ENCODE measurements at regions not wholly inside any gene's neighbourhood (a gene's known extent, or its start where the extent isn't known, plus 50 kb on each side); places are given as distances from the start of the nearest gene placed in this dataset.

DNA sequence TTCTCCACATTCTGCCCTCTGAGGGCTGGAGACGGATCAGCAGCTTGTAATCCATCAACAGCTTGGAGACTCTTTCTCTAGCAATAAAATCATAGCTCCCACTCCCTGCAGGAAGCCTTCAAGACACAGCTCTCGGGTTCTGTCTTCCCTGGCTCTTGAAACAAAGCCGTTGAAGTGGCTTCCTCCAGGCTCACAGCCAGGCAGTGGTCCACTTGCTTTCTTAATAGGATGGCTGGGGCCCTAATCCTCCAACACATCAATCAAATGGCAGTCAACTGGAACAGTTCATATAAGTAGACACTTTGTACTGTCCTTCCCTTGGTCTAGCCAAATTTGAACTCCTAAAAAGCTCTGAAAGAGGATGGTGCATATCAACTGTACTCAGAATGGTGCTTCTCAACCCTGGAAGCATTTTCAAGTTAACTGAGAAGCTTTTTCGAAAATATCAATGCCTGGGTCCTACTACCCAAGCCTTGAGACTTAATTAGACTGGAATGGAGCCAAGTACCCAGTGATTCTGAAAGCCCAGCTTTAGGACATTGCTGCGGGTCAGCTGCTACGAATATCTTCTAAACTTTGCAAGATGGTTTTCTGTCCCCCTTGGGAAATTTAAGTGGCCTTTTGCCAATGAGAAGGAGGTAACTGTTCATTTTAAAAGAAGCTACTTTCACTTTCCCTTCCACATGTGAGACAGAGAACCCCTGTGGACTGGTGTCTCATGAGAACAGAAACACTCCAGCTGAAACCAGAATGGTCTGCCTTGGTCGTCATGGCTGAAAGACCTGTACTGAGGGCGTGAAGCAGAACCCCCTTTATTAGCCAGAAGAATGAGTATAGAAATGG, 74.7 kb downstream of the SC5D start:
- 33 to 43% methylated on average over 8 of the region's 8 CpGs for WGBS, 2 donors
- Histone ChIP-seq H3K27ac (no peak overlapping the region), H3K4me1 (peaks cover 0 to 14% (median 5%) of the 10 kb centered on the region in 4 donors), H3K27me3 (no peaks in the 10 kb centered on the region), H3K4me3 (no peak overlapping the region), H3K9me3 (no peaks in the 10 kb centered on the region), H3K36me3 (no peaks in the 10 kb centered on the region)
- TF ChIP-seq POLR2AphosphoS5 (IDR thresholded peaks at IDR 0.05), result no peak
- TF ChIP-seq POLR2A (IDR thresholded peaks at IDR 0.05), result no peak
- no peak for TF ChIP-seq EP300 (IDR thresholded peaks at IDR 0.05)
- TF ChIP-seq, protein P1, sequence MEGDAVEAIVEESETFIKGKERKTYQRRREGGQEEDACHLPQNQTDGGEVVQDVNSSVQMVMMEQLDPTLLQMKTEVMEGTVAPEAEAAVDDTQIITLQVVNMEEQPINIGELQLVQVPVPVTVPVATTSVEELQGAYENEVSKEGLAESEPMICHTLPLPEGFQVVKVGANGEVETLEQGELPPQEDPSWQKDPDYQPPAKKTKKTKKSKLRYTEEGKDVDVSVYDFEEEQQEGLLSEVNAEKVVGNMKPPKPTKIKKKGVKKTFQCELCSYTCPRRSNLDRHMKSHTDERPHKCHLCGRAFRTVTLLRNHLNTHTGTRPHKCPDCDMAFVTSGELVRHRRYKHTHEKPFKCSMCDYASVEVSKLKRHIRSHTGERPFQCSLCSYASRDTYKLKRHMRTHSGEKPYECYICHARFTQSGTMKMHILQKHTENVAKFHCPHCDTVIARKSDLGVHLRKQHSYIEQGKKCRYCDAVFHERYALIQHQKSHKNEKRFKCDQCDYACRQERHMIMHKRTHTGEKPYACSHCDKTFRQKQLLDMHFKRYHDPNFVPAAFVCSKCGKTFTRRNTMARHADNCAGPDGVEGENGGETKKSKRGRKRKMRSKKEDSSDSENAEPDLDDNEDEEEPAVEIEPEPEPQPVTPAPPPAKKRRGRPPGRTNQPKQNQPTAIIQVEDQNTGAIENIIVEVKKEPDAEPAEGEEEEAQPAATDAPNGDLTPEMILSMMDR (IDR thresholded peaks at IDR 0.05), result no peak
- no peak for DNase-seq
- peak in 1 of 2 donors; percentile 42 for ATAC-seq (ENCODE audit: low FRiP score in 2 of 2)

DNA sequence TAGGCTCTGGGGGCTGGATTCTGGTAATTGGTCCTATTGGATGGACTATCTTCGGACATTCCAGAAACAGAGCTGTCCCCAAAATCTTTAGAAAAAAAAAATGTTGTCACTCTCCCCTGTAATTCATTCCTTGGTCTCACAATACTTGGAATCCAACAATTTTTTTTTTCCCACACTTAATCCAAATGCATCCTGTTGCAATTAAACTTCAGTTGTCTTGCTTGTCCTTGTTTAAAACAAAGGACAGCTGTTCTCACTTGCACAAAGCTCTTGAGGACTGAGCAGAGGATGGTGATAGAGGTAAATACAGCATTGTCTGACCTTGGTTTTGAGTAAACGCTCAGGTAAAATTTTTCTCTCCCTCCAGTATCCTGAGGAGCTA, 75.3 kb downstream of the SC5D start:
- ATAC-seq (ENCODE audit: low FRiP score in 2 of 2), result no peak
- H3K9me3 ChIP-seq, result no peaks in the 10 kb centered on the region
- TF ChIP-seq EP300 (IDR thresholded peaks at IDR 0.05), result no peak
- TF ChIP-seq POLR2A (IDR thresholded peaks at IDR 0.05), result no peak
- TF ChIP-seq, protein P1 (IDR thresholded peaks at IDR 0.05), result no peak
- TF ChIP-seq POLR2AphosphoS5 (IDR thresholded peaks at IDR 0.05), result no peak
- no peaks in the 10 kb centered on the region for H3K27me3 ChIP-seq
- H3K4me1 ChIP-seq, result peaks cover 0 to 15% (median 5%) of the 10 kb centered on the region in 4 donors
- 66 to 69% methylated on average over 2 of the region's 2 CpGs for WGBS, 2 donors
- no peak for DNase-seq
- H3K27ac ChIP-seq, result no peak overlapping the region
- H3K36me3 ChIP-seq, result no peaks in the 10 kb centered on the region
- H3K4me3 ChIP-seq, result no peak overlapping the region

DNA sequence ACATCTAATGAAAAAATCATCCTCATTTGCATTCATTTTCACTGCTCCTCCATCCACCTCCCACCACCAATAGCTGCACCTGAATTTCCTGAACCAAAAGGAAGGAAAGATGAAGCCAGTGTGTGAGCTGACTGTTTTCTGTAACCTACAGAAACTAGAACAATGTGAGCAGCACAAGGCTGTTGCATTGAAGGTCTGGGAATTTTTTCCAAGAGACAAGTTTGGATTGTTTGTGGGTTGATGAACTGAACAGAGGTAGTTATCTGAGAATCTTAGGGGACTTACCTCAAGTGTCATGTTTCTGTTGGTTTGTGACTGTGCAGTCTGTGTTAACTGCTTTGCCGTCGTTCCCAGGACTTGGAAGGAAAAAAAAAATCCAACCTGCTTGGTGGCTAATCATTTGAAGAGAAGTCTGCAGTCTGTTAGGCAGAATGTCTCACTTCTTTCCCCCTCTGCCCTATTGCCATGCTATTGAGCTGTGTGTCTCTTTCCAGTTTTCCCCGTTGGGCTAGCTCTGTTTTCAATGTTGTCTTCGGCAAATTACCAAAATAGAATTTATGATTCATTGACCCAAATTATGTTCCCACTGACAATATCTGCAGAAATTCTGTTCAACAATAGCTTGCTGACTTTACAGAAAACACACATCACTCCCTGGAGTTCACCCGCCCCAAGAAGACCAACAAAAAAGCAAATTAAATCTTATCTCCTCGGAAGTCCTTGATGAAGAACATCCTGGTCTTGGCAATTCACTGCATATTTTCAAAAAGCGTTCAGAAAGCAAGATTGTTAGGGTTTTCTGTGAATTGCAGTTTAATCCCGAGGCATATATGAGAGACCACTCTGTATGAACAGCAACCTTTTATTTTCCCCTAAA, 76.0 kb downstream of the SC5D start:
- no peaks in the 10 kb centered on the region for H3K27me3 ChIP-seq
- ATAC-seq (ENCODE audit: low FRiP score in 2 of 2), result no peak
- H3K4me3 ChIP-seq, result no peak overlapping the region
- H3K36me3 ChIP-seq, result no peaks in the 10 kb centered on the region
- peaks cover 0 to 18% (median 5%) of the 10 kb centered on the region in 4 donors for H3K4me1 ChIP-seq
- H3K9me3 ChIP-seq, result no peaks in the 10 kb centered on the region
- WGBS, 2 donors, result 73 to 77% methylated on average over 8 of the region's 8 CpGs
- TF ChIP-seq, protein P1 (IDR thresholded peaks at IDR 0.05), result no peak
- no peak for TF ChIP-seq EP300 (IDR thresholded peaks at IDR 0.05)
- TF ChIP-seq POLR2A (IDR thresholded peaks at IDR 0.05), result no peak
- TF ChIP-seq POLR2AphosphoS5 (IDR thresholded peaks at IDR 0.05), result no peak
- H3K27ac ChIP-seq, result no peak overlapping the region
- DNase-seq, result no peak

DNA sequence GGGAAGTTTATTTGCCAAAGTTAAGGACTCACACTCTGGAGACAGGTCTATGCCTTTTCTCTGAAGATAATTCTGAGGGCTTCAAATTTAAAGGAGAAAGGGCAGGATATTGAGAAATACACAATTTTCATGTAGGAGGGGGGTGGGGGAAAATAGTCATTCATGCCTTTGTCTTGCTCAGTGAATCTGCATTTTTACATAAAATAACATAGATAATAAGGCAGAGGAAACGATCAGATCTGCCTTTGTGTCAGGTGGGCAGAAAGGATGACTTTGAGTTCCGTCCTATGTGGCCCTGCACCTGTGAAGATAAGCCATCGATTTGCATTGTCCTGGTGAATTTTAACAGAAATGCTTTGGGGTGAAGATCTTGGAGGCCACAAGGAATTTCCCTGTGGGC, 76.8 kb downstream of the SC5D start:
- H3K4me1 ChIP-seq, result peaks cover 0 to 18% (median 5%) of the 10 kb centered on the region in 4 donors
- DNase-seq (no peak), ATAC-seq (ENCODE audit: low FRiP score in 2 of 2) (no peak)
- H3K4me3 ChIP-seq, result no peak overlapping the region
- H3K36me3 ChIP-seq, result no peaks in the 10 kb centered on the region
- TF ChIP-seq, protein P1 (IDR thresholded peaks at IDR 0.05), result no peak
- no peak for TF ChIP-seq EP300 (IDR thresholded peaks at IDR 0.05)
- TF ChIP-seq POLR2A (IDR thresholded peaks at IDR 0.05), result no peak
- no peak for TF ChIP-seq POLR2AphosphoS5 (IDR thresholded peaks at IDR 0.05)
- H3K27me3 ChIP-seq, result no peaks in the 10 kb centered on the region
- no peak overlapping the region for H3K27ac ChIP-seq
- WGBS, 2 donors, result 76 to 84% methylated on average over 3 of the region's 3 CpGs
- no peaks in the 10 kb centered on the region for H3K9me3 ChIP-seq

Measured in upper lobe of left lung (tissue), 6 donors.